Caco-2 (cell line): ENCODE measurements at regions not wholly inside any gene's neighbourhood (a gene's known extent, or its start where the extent isn't known, plus 50 kb on each side); places are given as distances from the start of the nearest gene placed in this dataset.

Experiments used
- BruUV-seq: library from RNA; stranded (reverse); fragments of 400-500 nt; replicated peaks from 2 replicates; lab custom pipeline; 2021; lab: Mats Ljungman, UMichigan
- CTCF ChIA-PET: fragments of 300-600 bp; sonication (Branson Sonifier 250); formaldehyde crosslinking; loops from one replicate; lab custom pipeline; 2022; ENCODE audit warnings: antibody characterized with exemption; lab: Charles Lee
- POLR2A ChIA-PET: fragments of 300-600 bp; sonication (Branson Sonifier 250); formaldehyde crosslinking; loops from one replicate; lab custom pipeline; 2022; ENCODE audit warnings: antibody characterized with exemption; lab: Charles Lee
- DNase-seq, 2 experiments: peaks; one replicate each; pipeline versions ENCODE4 v3.0.0 to v3.0.0-alpha.2; 2020 to 2022
- H3K27me3 ChIP-seq: replicated peaks from 2 replicates; pipeline ENCODE4 v1.6.0; 2011; ENCODE audit warnings: low read length; ENCODE audit not compliant: control insufficient read depth, insufficient read depth
- H3K36me3 ChIP-seq: 2 replicates; pipeline ENCODE4 v1.5.1; 2011; ENCODE audit warnings: low read length; ENCODE audit not compliant: control insufficient read depth, insufficient read depth
- H3K4me1 ChIP-seq: fragments of 250-450 bp; sonication (Bioruptor Pico); 2 replicates; pipeline ENCODE4 v1.5.1; 2020; ENCODE audit warnings: mild to moderate bottlenecking
- H3K4me3 ChIP-seq: 2 replicates; pipeline ENCODE4 v1.5.1; 2011; ENCODE audit warnings: low read depth, mild to moderate bottlenecking, control low read depth, low read length
- H3K9me3 ChIP-seq: fragments of 250-450 bp; sonication (Bioruptor Pico); 2 replicates; pipeline ENCODE4 v1.5.1; 2020; ENCODE audit warnings: mild to moderate bottlenecking, moderate library complexity
- H3K27ac Mint-ChIP-seq: one replicate; pipeline ENCODE4 v1.8.0; 2022; ENCODE audit warnings: mixed read lengths; ENCODE audit not compliant: unreplicated experiment
- H3K27me3 Mint-ChIP-seq: one replicate; pipeline ENCODE4 v1.8.0; 2022; ENCODE audit warnings: mixed read lengths; ENCODE audit not compliant: insufficient read depth, unreplicated experiment
- H3K36me3 Mint-ChIP-seq: one replicate; pipeline ENCODE4 v1.8.0; 2022; ENCODE audit warnings: mild to moderate bottlenecking, mixed read lengths; ENCODE audit not compliant: insufficient read depth, unreplicated experiment
- H3K4me1 Mint-ChIP-seq: one replicate; pipeline ENCODE4 v1.8.0; 2022; ENCODE audit warnings: low read depth, mixed read lengths; ENCODE audit not compliant: unreplicated experiment
- H3K4me3 Mint-ChIP-seq: one replicate; pipeline ENCODE4 v1.8.0; 2022; ENCODE audit warnings: mild to moderate bottlenecking, moderate library complexity, mixed read lengths; ENCODE audit not compliant: unreplicated experiment
- H3K9me3 Mint-ChIP-seq: one replicate; pipeline ENCODE4 v1.8.0; 2022; ENCODE audit warnings: mixed read lengths; ENCODE audit not compliant: unreplicated experiment
- CTCF ChIP-seq, 2 experiments: fragments of 200-600 bp in 1 of 2; IDR thresholded peaks; 1 replicate in 1 of 2; 2 replicates in 1 of 2; pipeline versions ENCODE4 v1.5.1 to v1.8.0; 2011 to 2022; ENCODE audit warnings: antibody characterized with exemption in 1 of 2, control low read depth in 1 of 2, inconsistent platforms in 1 of 2, low read depth in 1 of 2, low read length in 1 of 2, mild to moderate bottlenecking in 1 of 2, moderate library complexity in 1 of 2; ENCODE audit not compliant: insufficient read depth in 1 of 2, severe bottlenecking in 1 of 2, unreplicated experiment in 1 of 2
- intact Hi-C: fragments of 100-400 bp; cut with micrococcal nuclease; formaldehyde crosslinking; loops from one replicate; pipeline ENCODE4 v1.10.0; 2022; ENCODE audit not compliant: unreplicated experiment

- no TSS peak for BruUV-seq
- H3K27me3 ChIP-seq = no peaks in the 10 kb centered on the region; the same call in 1 of the 2 replicates
- ChIA-PET POLR2A (no interaction called here), CTCF (no interaction called here)
- Mint-ChIP-seq H3K4me1 (no peaks in the 10 kb centered on the region), H3K27me3 (peaks cover 24% of the 10 kb centered on the region), H3K27ac (no peak overlapping the region), H3K36me3 (no peaks in the 10 kb centered on the region), H3K4me3 (no peak overlapping the region), H3K9me3 (no peaks in the 10 kb centered on the region)
- DNase-seq = no peak
- no peak overlapping the region for H3K4me3 ChIP-seq
- H3K36me3 ChIP-seq = no peaks in the 10 kb centered on the region
- no peak for TF ChIP-seq CTCF (IDR thresholded peaks at IDR 0.05; ENCODE audit: insufficient read depth in 1 of 2, low read depth in 1 of 2, low read length in 1 of 2, severe bottlenecking in 1 of 2, unreplicated experiment in 1 of 2)
- no peaks in the 10 kb centered on the region for H3K4me1 ChIP-seq
- H3K9me3 ChIP-seq = no peaks in the 10 kb centered on the region
- intact Hi-C loops = no loop called here
Observed at GRCh38 chr10:128747582-128748346, 621.5 kb upstream of the MKI67 start.

- CTCF ChIA-PET = no interaction called here
- intact Hi-C loops = no loop called here
- POLR2A ChIA-PET = no interaction called here
Observed at GRCh38 chr10:128751284-128751683, 625.1 kb upstream of the MKI67 start.

DNA sequence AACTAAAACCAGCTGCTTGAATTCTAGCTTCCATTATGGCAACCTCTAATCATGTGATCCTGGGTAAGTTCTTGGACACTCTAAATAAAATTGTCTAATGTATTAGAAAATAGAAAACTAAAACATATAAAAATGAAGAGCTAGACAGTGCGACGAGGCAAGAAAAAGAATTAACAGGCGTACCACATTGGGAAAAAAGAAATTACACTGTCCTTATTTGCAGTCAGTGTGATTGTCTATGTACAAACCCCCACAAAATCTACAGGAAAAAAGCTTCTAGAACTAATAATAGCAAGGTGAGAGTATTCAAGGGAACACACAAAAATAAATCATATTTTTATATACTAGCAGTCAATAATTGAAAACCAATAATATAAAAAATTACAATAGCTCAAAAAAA is 625.6 kb upstream of the MKI67 start:
- no peak for TF ChIP-seq CTCF (IDR thresholded peaks at IDR 0.05; ENCODE audit: insufficient read depth in 1 of 2, low read depth in 1 of 2, low read length in 1 of 2, severe bottlenecking in 1 of 2, unreplicated experiment in 1 of 2)
- BruUV-seq = no TSS peak

More at GRCh38 chr10:128751284-128751683, 625.1 kb upstream of the MKI67 start:
- H3K27ac Mint-ChIP-seq = no peak overlapping the region
- no TSS peak for BruUV-seq
- no peak for TF ChIP-seq CTCF (IDR thresholded peaks at IDR 0.05; ENCODE audit: insufficient read depth in 1 of 2, low read depth in 1 of 2, low read length in 1 of 2, severe bottlenecking in 1 of 2, unreplicated experiment in 1 of 2)
- H3K9me3 Mint-ChIP-seq = no peaks in the 10 kb centered on the region
- no peaks in the 10 kb centered on the region for H3K36me3 Mint-ChIP-seq
- no peaks in the 10 kb centered on the region for H3K4me1 Mint-ChIP-seq
- Histone ChIP-seq H3K9me3 (no peaks in the 10 kb centered on the region), H3K4me3 (no peak overlapping the region), H3K4me1 (no peaks in the 10 kb centered on the region), H3K36me3 (no peaks in the 10 kb centered on the region), H3K27me3 (no peaks in the 10 kb centered on the region)
- peaks cover 7% of the 10 kb centered on the region for H3K27me3 Mint-ChIP-seq
- H3K4me3 Mint-ChIP-seq = no peak overlapping the region
- no peak for DNase-seq

More for the DNA sequence above, 625.6 kb upstream of the MKI67 start:
- H3K4me3 ChIP-seq = no peak overlapping the region
- H3K9me3 ChIP-seq = no peaks in the 10 kb centered on the region
- DNase-seq = no peak
- no peaks in the 10 kb centered on the region for H3K36me3 ChIP-seq
- H3K27me3 ChIP-seq = no peaks in the 10 kb centered on the region
- Mint-ChIP-seq H3K27ac (no peak overlapping the region), H3K27me3 (peaks cover 5% of the 10 kb centered on the region), H3K36me3 (no peaks in the 10 kb centered on the region), H3K4me1 (no peaks in the 10 kb centered on the region), H3K9me3 (no peaks in the 10 kb centered on the region), H3K4me3 (no peak overlapping the region)
- CTCF ChIA-PET = no interaction called here
- intact Hi-C loops = no loop called here
- POLR2A ChIA-PET = no interaction called here
- no peaks in the 10 kb centered on the region for H3K4me1 ChIP-seq
